Activated CD8-positive, alpha-beta memory T cell treated with anti-CD3 and anti-CD28 coated beads for 1 hour (primary cell): ENCODE measurements at regions not wholly inside any gene's neighbourhood (a gene's known extent, or its start where the extent isn't known, plus 50 kb on each side); places are given as distances from the start of the nearest gene placed in this dataset.
"Not testable (repeated sequence)": the region's sequence is repeated elsewhere in the genome, so short reads cannot be mapped to it uniquely, and the experiment has no call there.

Experiments used
- DNase-seq, 2 donors: peaks; one replicate each; pipeline ENCODE4 v3.0.0-alpha.2; 2020; ENCODE audit warnings: low read depth in 1 of 2; ENCODE audit errors: extremely low read depth in 1 of 2

DNA sequence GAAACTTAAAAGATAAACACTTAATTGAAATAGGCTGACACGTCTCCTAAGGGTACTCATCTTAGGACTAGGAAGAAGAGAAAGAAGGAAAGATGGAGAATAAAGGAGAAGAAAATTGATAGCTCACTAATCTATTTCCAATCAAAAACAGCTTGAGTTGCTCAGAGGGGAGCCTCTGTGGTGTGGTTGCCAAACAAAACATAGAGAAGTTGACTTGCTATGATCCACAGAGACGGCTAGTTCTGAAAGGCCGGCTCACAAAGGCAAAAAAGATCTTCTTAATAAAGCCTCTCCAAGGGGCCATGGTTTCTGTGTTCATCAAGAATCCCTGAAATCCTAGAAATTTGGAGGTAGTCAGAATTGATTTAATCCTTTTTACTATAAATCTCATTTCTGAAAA, 644.1 kb downstream of the LMO4 start:
- no peak for DNase-seq

DNA sequence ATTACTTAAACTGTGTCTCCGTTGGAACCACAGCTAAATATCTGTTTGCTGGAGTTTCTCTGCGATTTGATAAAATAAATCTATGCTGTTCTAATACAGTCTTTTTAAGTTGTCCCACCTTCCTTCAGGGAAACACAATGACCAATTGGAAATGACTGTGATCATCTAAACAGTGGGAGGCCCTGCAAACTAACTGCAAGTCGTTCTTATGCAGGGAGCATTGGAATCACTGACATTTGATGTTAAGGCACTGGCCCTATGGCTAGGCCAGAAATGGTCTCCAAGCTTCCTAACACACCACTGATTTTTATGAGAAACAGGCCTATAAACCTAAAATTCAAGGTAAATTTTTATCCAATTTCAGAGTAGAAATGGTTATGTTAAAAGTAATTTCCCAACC, 645.2 kb downstream of the LMO4 start:
- no peak for DNase-seq

DNA sequence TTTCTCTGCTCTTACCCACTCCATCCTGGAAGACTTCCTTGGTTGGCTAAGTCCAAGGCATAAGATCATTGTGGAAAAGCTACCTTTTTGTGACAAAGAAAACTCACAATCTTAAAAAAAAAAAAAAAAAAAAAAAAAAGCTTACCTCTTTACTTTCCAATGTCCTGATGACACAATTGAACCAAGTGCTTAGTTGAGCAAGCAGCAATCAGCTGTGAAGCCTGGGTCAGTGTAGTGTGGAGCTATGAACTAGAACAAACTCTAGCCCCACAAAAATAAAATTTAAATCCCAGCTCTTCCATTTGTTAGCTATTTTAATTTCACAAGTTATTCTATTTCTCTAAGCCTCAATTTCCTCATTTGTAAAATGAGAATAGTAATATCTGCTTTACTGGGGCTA, 647.6 kb downstream of the LMO4 start:
- DNase-seq, result no peak

DNA sequence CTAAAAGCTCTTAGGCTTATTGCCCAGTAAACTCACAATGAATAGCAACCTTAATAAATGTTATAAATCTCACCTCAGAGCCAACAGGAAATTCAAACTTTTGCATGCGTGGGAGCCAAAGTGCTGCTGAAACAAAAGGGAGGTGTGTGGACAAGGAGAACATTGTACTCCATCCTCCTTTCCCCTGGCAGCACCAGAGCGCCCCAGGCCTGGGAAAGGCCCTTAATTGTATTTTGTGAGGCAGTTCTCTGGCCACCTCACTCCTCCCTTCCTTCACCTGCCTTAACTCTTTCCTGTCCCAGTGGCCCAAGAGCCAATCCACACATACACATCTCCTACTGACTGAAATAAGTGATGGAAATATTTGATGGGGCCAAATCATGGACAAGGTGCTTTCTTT, 648.5 kb downstream of the LMO4 start:
- DNase-seq, result no peak

DNA sequence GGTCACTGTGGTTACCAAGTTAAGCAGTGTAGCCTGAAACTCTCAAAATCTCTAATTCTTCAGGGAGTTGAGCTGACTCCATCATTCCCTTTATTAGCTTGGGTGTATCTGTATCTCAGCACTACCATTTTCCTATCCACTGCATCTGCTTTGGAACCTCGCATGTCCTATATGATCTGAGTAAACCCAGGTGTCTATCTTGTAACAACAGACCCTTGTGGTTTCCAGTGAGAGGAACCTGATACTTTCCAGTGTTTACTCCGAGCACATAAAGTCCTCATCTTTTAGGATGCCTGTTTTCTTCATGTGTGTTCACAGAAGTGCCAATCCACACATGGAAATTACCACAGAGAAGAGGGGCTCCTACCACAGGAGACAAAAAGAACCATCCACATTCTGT, 650.4 kb downstream of the LMO4 start:
- no peak for DNase-seq

DNA sequence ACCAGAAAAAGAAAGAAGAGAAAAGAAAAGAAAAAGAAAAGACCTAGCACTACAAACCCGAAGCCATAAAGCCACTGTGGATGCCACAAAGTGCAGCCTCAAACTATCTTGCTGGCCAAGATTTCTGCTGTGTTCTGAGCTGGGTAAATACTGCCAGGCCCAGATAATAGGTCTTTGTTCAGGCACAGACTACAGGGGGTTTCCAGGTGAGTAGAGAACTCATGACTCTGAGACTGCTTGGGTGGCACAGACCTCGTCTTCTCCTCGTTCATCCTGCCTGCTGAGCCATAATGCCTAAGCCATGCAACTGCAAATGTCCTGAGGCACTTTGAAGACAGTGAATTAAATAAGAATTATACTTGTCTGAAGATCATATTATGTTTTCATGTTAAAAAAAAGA, 651.8 kb downstream of the LMO4 start:
- no peak for DNase-seq

DNA sequence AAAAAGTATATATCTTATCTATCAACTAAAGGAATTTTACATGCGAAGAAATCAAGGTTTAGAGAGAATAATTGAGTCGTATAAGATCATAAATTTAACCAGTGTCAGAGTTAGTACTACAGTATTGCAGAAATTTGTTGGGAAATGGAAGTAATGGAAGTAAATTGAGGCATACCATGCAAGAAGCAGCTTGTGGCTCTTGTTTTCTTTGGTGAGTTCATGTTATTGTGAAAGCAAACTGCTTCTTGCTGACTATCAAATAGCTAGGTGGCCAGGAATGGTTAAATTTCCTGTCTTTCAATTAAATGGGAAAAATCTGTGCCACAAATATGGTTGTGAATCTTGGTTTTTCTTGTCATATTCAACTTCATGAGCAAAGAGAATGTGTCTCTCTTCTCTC, 652.7 kb downstream of the LMO4 start:
- no peak for DNase-seq

DNA sequence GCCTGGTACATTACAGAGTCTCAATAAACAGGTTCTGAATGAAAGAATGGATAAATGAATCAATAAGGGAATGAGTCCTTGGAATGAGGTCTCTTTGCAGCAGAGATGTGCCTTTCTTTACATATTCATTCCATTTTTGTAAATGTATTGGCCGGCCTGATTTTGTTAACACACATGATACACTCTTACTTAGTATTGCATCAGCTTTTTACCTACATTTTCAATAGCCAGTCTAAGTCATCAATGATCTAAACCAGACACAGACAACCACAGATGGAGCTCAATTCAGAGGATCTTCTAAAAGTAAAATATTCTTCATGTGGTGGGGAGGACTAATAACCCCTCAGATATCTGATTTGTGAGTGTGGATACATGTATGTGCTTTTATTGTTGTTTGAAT, 653.1 kb downstream of the LMO4 start:
- no peak for DNase-seq

DNA sequence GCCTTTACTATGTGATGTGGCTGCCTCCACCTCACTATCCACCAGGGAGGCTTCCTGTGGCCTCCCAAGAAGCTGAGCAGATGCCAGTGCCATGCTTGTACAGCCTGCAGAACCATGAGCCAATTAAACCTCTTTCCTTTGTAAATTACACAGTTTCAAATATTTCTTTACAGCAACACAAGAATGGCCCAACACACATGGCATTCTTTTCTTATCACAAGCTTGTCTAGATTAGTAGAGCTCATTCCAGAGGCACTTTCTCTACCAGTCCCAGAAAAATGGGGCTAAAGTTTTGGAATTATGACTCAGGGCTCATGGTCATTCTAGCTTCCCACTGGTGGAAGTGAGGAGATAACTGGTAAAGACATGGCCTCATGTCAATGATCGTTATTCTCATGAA, 655.2 kb downstream of the LMO4 start:
- no peak for DNase-seq

DNA sequence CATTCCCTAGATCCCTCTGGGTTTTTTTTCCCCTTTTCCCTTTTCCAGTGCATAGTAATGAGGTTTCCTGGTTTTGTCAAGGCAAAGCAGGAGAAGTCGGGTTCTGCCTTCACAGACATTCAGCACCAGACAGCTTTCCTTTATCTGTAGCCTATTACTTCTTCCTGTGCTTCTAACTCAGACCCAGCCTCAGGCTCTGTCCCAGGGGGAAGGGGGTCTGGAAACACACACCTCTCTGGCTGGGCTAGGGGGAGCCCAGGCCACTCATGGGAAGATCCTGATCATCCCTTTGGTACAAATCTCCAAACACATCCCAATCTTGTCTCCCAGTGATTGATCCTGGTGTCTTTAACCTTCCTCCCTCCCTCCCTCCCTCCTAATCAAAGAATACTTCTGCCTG, 656.4 kb downstream of the LMO4 start:
- DNase-seq, result no peak

DNA sequence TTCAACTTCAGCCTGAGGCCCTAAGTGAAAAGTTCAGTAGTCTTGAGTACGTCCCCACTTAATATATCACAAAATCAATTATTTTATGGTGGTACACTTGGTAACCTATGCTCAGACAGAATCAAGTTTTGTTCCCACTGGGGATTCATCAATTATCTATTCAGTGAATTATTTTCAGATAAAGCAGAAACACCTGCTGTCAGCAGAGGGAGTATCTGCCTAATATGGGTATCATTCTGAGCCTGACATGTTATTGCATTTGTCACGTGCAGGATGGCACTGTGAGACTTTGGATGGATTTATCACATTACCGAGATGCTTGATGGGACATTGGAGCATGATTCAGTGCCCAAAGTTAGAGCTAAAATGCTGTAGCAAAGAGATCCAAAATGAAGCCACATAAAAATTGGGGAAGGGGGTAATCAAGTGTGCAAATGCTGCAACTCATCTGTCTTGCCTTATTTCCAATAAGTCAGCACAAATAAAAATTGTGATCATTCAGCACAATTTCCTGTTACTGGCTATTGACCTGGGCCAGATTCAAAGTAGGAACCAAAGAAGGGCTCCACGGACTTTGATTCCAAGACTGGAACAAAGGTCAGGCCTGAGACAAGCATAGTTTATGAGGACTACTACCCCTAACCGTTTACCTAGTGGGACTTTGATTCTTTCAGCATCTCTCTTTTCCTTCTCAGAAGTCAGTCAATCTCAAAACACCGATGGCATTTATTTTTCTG, 657.6 kb downstream of the LMO4 start:
- DNase-seq, result no peak

DNA sequence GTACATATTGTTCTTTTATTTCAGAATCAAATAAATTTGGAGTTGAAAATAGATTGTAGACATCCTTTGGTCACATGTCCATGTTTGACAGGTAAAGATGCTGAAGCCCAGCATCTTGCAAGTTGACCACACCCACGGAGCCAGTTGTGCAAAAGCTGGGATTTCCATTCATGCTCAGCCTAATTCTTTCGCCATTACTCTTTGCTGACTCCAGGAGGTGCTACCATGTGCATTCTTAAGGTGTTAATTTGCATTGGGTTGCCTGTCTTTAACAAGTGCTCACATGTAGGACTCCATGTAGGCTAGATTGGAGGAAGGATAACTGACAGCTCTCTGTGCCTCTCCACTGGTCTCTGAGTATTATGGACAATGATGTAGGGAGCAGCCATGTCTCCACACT, 660.7 kb downstream of the LMO4 start:
- DNase-seq, result no peak

DNA sequence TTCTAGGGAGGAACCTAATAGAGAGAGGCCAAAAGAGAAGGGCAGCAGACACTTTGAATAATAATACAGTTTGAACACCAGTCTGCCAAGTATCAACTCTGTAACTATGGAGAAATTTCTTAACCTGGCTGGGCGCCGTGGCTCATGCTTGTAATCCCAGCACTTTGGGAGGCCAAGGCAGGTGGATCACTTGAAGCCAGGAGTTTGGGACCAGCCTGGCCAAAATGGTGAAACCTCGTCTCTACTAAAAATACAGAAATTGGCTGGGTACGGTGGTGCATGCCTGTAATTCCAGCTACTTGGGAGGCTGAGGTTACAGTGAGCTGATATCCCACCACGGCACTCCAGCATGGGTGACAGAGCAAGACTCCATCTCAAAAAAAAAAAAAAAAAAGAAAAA, 663.9 kb downstream of the LMO4 start:
- not testable (repeated sequence) for DNase-seq

DNA sequence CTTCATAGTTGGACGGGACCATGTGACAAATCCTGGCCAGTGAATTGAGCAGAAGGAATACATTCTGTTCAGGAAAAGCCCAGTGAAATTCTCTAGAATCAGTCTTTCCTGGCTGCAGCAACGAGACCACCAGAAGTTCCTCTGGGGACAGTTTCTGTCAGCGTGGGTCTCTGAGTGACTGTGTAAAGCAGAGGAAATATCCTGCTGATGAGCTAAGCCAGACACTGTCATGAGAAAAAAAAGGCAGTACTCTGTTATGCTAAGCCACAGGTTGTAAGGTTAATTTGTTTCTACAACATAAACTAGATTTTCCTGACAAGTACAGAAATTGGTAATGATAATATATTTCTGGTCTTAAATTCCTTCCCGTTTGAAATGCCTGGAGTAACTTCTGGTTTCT, 664.4 kb downstream of the LMO4 start:
- DNase-seq, result no peak

DNA sequence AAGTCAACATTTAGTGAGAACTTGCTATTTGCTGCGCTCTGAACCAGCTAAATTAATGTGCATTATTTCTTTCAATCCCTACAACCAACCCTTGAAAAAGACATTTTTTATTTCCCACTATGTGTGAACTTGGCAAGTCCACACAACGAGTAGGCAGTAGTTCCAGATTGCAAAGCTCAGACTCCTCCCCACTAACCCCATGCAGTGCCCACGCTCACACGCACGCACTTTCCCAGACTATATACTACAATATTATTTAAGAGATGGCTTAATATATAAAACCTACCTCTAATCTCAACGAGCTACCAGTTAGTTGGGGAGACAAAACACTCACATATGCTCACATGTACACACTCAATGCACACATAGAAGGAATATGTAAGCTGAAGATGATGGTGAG, 671.2 kb downstream of the LMO4 start:
- DNase-seq, result no peak

DNA sequence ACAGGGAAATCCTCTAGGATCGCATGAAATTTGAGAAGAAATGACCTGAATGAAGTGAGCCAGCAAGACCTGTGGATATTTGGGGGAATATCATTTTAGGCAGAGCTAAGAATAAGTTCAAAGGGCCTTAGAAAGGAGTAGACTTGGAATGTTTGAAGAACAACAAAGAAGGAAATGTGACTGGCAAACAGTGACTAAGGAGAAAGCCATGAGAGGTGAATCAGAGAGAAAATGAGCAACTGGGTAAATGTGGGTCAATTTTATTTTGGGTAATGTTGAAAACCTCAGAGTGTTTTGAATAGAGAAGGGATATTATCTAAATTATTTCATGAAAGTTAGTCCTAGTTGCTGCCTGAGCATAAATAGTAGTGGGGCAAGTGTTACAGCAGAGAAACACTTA, 672.8 kb downstream of the LMO4 start:
- no peak for DNase-seq

DNA sequence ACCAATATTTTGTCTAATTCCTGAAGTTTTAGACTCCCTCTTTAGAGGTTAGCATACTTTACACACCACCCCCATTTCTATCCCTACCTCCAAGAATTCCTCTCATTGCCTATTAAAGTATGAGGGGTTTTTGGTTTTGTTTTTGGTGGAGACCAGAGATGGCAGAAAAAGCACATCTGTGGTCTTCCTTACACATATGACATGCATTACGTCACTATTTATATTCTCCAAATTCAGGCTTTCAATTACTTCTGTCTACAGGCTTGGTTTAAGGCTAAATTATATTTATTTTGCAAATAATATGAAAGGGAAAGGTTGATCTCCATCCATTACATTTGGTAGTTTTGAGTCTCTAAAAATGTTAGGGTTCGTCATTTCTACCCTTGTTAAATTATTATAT, 674.6 kb downstream of the LMO4 start:
- no peak for DNase-seq

DNA sequence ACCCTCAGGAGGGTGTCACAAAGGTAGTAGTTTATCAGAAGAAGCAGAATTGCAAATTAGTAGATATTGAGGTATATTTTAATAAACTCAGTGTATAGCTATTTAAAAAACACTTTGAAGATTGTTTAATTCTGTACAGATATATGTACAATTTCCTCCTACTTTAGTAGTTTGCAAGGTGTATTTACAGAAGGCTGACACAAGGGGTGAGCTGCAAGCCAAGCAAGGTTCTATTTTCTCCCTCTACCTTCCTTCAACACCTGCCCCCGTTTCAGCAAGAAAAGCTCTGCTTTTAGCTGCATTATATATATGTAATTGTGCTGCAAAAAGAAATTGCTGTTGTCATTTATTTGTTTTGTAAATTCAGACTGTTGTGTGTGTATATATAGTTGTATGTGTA, 674.2 kb upstream of the PKN2 start:
- DNase-seq, result no peak

DNA sequence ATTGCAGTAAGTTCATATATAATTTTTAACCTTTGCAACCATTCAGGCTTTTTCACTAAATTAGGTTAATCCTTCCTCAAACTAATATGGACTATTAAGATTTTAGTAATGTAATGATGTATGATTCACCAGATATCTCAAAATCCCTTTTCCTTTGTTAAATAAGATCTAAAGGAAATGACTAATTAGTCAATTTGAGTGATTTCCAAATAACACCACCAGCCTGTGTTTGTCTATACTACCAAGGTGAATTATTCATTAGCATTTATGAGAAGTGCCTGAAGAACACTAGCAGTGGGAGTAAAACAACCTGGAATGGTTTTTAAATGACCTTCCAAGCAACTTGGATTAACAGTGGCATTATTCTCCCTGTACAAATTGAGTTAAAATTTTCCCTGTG, 670.6 kb upstream of the PKN2 start:
- DNase-seq, result no peak

DNA sequence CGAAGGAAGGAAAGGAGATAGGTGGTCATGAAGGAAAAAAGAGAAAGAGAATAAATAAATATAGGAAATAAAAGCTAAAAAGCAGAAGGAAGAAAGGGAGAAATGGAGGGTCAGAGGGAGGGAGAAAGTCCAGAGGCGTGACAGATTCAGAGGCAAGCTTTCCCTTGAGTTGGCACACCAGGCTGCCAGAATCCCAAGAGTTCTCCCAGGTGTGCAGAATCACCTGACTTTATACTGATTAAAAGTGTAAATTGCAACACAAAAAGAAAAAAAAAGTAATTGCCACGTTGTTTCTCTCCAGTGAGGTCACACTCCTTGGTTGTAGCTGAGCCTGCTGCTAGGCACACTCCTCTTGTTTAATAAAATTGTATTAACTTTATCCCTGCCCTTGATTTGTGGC, 669.9 kb upstream of the PKN2 start:
- DNase-seq, result no peak

DNA sequence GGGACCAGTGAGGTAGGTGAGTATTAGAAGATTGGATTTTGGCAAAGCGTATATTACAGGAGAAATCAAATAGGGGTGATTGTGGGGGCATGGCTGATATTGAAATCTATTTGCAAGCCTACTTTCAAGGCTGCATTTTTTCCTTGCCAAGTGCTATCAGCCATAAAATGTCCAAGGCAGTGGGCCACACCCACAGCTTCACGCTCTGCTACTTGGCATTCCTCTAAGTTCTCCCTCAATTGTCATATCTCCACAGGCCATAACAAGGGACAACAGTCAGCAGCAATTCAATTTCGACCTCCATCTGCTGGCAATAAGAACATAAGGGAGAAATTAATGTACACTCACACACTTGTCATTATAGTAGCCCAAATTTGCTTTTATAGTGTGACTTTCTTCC, 667.1 kb upstream of the PKN2 start:
- DNase-seq, result no peak

DNA sequence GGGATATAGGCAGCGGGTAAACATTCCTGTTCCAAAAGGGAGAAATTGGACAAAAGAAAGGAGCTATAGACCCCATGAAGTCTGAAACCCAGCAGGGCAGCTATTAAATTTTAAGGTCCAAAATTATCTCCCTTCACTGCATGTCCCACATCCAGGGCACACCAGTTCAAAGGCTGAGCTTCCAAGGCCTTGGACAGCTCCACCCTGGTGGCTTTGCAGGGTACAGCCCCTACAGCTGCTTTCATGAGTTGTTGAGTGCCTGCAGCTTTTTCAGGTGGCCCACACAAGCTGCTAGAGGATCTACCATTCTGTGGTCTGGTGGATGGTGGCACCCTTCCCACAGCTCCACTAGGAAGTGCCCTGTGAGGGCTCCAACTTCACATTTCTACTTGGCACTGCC, 662.5 kb upstream of the PKN2 start:
- DNase-seq, result no peak

DNA sequence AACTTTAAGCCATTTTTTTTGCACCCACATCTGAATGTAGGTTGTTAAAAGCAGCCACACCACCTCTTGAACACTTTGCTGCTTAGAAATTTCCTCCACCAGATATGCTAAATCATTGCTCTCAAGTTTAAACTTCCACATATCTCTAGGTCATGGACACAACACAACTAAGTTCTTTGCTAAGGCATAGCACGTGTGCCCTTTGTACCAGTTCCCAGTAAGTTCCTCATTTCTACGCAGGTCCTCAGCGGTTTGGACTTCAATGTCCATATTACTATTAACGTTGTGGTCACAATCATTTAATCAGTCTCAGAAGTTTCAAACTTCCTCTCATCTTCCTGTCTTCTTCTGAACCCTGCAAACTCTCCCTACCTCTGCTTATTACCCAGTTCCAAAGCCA, 661.6 kb upstream of the PKN2 start:
- DNase-seq, result no peak

DNA sequence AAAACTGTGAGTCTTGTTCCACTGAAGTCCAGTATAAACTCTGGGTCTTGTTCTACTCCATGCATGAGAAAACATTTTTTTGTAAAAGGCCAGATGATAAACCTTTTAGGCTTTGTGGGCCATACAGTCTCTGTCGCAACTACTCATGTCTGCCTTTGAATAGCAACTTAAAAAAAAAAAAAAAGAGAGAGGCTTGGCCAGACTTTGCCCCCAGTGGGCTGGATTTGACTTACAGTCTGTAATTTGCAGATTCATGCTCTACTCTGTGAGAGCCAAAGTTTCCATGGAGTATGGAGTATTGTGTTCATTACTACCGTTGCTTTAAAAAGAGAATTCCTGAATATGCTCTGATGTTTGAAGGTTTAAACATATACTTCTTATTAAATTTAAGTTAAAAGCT, 654.9 kb upstream of the PKN2 start:
- no peak for DNase-seq
